Fibroblast of lung (primary cell): ENCODE measurements at regions not wholly inside any gene's neighbourhood (a gene's known extent, or its start where the extent isn't known, plus 50 kb on each side); places are given as distances from the start of the nearest gene placed in this dataset.

Source experiments
- DNase-seq, 2 donors: peaks; one replicate each; pipeline versions ENCODE4 v3.0.0 to v3.0.0-alpha.2; 2010; ENCODE audit warnings: low read depth in 2 of 2
- H2AFZ ChIP-seq: 2 replicates; pipeline ENCODE4 v1.5.1; 2012; ENCODE audit warnings: low read length, control low read depth, inconsistent platforms
- H3K27ac ChIP-seq: 2 replicates; pipeline ENCODE4 v1.5.1; 2011; ENCODE audit warnings: low read length, control low read depth; ENCODE audit not compliant: insufficient read depth
- H3K27me3 ChIP-seq: 2 replicates; pipeline ENCODE4 v1.5.1; 2011; ENCODE audit warnings: mild to moderate bottlenecking, low read length; ENCODE audit not compliant: control insufficient read depth, insufficient read depth
- H3K36me3 ChIP-seq: 2 replicates; pipeline ENCODE4 v1.5.1; 2011; ENCODE audit warnings: low read length; ENCODE audit not compliant: control insufficient read depth, insufficient read depth
- H3K4me1 ChIP-seq: 2 replicates; pipeline ENCODE4 v1.5.1; 2011; ENCODE audit warnings: low read length; ENCODE audit not compliant: control insufficient read depth, insufficient read depth; ENCODE audit errors: extremely low read depth
- H3K4me2 ChIP-seq: 2 replicates; pipeline ENCODE4 v1.5.1; 2011; ENCODE audit warnings: low read length, control low read depth; ENCODE audit not compliant: insufficient read depth; ENCODE audit errors: extremely low read depth
- H3K4me3 ChIP-seq, 4 experiments: fragments of 200-600 bp in 1 of 4; sonication (generic) in 1 of 4; replicated peaks in 1 of 4; 2 replicates each; pipeline ENCODE4 v1.5.1; 2011 to 2016; ENCODE audit warnings: low read length in 4 of 4, low read depth in 3 of 4, mild to moderate bottlenecking in 3 of 4, control low read depth in 2 of 4, inconsistent platforms in 1 of 4, mixed read lengths in 1 of 4; ENCODE audit not compliant: insufficient read depth in 1 of 4; ENCODE audit errors: control extremely low read depth in 1 of 4
- H3K79me2 ChIP-seq: 2 replicates; pipeline ENCODE4 v1.5.1; 2012; ENCODE audit warnings: mild to moderate bottlenecking, low read length, inconsistent platforms; ENCODE audit not compliant: control insufficient read depth, insufficient read depth
- H3K9ac ChIP-seq: 2 replicates; pipeline ENCODE4 v1.5.1; 2011; ENCODE audit warnings: mild to moderate bottlenecking, low read length, control low read depth; ENCODE audit not compliant: insufficient read depth
- H3K9me3 ChIP-seq: 2 replicates; pipeline ENCODE4 v1.5.1; 2012; ENCODE audit warnings: low read depth, low read length; ENCODE audit not compliant: control insufficient read depth, insufficient read depth
- H4K20me1 ChIP-seq: 2 replicates; pipeline ENCODE4 v1.5.1; 2011; ENCODE audit warnings: low read length; ENCODE audit not compliant: control insufficient read depth, insufficient read depth; ENCODE audit errors: extremely low read depth
- EZH2 ChIP-seq: IDR thresholded peaks from 2 replicates; pipeline ENCODE4 v1.5.1; 2012; ENCODE audit warnings: low read length, control low read depth, mild to moderate bottlenecking; ENCODE audit errors: missing control alignments
- TF ChIP-seq, protein P1 (sequence below), 2 donors: IDR thresholded peaks in 1 of 2; conservative IDR thresholded peaks in 1 of 2; 1 replicate in 1 of 2; 2 replicates in 1 of 2; pipeline ENCODE4 v1.5.1; 2011 to 2012; ENCODE audit warnings: low read length in 2 of 2, control low read depth in 1 of 2, inconsistent platforms in 1 of 2, low read depth in 1 of 2, mild to moderate bottlenecking in 1 of 2

DNA sequence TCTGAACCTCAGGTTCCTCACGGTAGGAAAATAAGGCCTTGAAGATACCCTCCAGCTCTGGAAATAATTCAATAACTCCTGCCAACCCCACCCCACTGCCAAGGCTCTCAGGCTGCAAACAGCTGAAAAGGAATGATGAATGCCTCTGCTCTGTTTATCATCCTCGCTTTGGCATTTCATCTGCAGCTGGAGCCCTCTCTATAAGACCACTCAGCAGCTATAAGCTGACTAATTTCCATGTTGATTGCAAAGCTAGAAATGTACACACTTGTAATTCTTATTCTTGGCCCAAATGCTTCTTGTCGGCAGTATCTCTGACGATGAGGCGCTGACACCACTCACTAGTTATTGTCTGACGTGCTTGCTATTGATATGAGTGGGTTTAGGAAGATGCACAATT lies 408.4 kb upstream of the NMUR2 start:
- DNase-seq = no peak
- no peak overlapping the region for H3K9ac ChIP-seq
- no peak overlapping the region for H2AFZ ChIP-seq
- no peaks in the 10 kb centered on the region for H3K79me2 ChIP-seq
- H3K4me1 ChIP-seq = no peaks in the 10 kb centered on the region
- H3K36me3 ChIP-seq = no peaks in the 10 kb centered on the region
- no peak overlapping the region for H3K27ac ChIP-seq
- TF ChIP-seq EZH2 = no peak
- TF ChIP-seq, protein P1, sequence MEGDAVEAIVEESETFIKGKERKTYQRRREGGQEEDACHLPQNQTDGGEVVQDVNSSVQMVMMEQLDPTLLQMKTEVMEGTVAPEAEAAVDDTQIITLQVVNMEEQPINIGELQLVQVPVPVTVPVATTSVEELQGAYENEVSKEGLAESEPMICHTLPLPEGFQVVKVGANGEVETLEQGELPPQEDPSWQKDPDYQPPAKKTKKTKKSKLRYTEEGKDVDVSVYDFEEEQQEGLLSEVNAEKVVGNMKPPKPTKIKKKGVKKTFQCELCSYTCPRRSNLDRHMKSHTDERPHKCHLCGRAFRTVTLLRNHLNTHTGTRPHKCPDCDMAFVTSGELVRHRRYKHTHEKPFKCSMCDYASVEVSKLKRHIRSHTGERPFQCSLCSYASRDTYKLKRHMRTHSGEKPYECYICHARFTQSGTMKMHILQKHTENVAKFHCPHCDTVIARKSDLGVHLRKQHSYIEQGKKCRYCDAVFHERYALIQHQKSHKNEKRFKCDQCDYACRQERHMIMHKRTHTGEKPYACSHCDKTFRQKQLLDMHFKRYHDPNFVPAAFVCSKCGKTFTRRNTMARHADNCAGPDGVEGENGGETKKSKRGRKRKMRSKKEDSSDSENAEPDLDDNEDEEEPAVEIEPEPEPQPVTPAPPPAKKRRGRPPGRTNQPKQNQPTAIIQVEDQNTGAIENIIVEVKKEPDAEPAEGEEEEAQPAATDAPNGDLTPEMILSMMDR (conservative IDR thresholded peaks at IDR 0.05 in 1 of 2, IDR thresholded peaks at IDR 0.05 in 1 of 2; ENCODE audit: low read depth in 1 of 2, low read length in 2 of 2) = no peak
- no peaks in the 10 kb centered on the region for H3K27me3 ChIP-seq
- H3K4me3 ChIP-seq = no peak overlapping the region
- no peak overlapping the region for H3K4me2 ChIP-seq
- H3K9me3 ChIP-seq = no peaks in the 10 kb centered on the region
- H4K20me1 ChIP-seq = no peaks in the 10 kb centered on the region

DNA sequence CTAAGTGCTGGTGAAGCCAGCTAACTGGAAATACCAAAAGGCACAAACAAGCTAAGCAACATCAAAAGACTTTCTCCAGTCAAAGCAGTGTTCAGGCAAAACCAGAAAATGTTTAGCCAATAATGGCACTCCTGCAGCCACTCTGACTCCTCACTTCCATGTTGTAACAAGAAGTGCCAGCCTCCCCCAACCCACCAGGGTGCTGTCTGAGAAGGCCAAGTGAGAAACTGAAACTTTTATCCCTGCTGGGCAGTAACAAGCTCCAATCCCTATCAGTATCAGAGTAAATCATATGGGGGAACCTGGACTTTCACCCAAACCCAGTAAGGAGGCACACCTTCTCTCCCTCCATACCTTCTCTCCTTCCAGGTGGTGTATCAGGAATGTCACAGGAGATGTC lies 414.8 kb upstream of the NMUR2 start:
- Histone ChIP-seq H2AFZ (no peak overlapping the region), H3K9ac (no peak overlapping the region), H3K27me3 (no peaks in the 10 kb centered on the region), H3K9me3 (no peaks in the 10 kb centered on the region), H3K4me1 (no peaks in the 10 kb centered on the region), H3K79me2 (no peaks in the 10 kb centered on the region), H4K20me1 (no peaks in the 10 kb centered on the region), H3K4me3 (no peak overlapping the region), H3K36me3 (no peaks in the 10 kb centered on the region), H3K4me2 (no peak overlapping the region), H3K27ac (no peak overlapping the region)
- TF ChIP-seq EZH2 = no peak
- TF ChIP-seq, protein P1 (conservative IDR thresholded peaks at IDR 0.05 in 1 of 2, IDR thresholded peaks at IDR 0.05 in 1 of 2; ENCODE audit: low read depth in 1 of 2, low read length in 2 of 2) = no peak
- no peak for DNase-seq

DNA sequence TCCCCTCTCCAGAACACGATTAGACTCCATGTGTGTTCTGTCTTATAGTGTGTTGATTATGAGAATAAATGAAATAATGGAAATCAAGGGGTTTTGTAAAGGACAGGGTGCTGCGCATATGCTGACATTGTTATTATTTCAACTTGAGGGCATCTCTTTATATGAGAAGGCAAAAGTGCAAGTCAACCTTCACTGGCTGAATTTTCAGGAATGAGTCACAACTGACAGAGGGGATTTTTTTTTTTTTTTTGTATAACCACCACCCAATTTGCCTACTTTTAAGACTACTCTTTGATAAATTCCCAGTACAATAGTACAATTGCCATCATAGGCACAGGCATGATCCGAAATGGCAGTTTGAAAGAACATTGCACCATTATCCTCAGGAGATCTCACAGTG lies 419.2 kb upstream of the NMUR2 start:
- Histone ChIP-seq H4K20me1 (no peaks in the 10 kb centered on the region), H3K4me1 (no peaks in the 10 kb centered on the region), H3K9me3 (no peaks in the 10 kb centered on the region), H3K27ac (no peak overlapping the region), H3K9ac (no peak overlapping the region), H2AFZ (no peak overlapping the region), H3K36me3 (no peaks in the 10 kb centered on the region), H3K27me3 (no peaks in the 10 kb centered on the region), H3K4me2 (no peak overlapping the region), H3K4me3 (no peak overlapping the region), H3K79me2 (no peaks in the 10 kb centered on the region)
- DNase-seq = no peak
- TF ChIP-seq EZH2 = no peak
- TF ChIP-seq, protein P1 (conservative IDR thresholded peaks at IDR 0.05 in 1 of 2, IDR thresholded peaks at IDR 0.05 in 1 of 2; ENCODE audit: low read depth in 1 of 2, low read length in 2 of 2) = no peak
